ENCODE measurements at regions not wholly inside any gene's neighbourhood (a gene's known extent, or its start where the extent isn't known, plus 50 kb on each side); places are given as distances from the start of the nearest gene placed in this dataset.

- Mint-ChIP-seq H3K4me1 (no peaks in the 10 kb centered on the region), H3K4me3 (no peak overlapping the region), H3K27me3 (ENCODE audit: low read depth) (no peaks in the 10 kb centered on the region), H3K27ac (no peak overlapping the region), H3K36me3 (ENCODE audit: insufficient read depth in 1 of 3, low read depth in 3 of 3) (peaks cover 0 to 11% (median 0%) of the 10 kb centered on the region in 3 experiments; a peak in 3 of 7 replicates), H3K9me3 (peaks cover 5 to 7% of the 10 kb centered on the region in 2 experiments)
- Histone ChIP-seq H2BK20ac (ENCODE audit: low read depth, low read length, poor library complexity, severe bottlenecking) (no peak overlapping the region), H3K23me2 (ENCODE audit: insufficient read length, low read depth, low read length, poor library complexity, severe bottlenecking) (no peaks in the 10 kb centered on the region), H4K8ac (replicated peaks; ENCODE audit: insufficient read length, low read depth, low read length) (no peak overlapping the region), H2BK120ac (ENCODE audit: low read depth, low read length, poor library complexity, severe bottlenecking) (no peak overlapping the region), H3K4me1 (ENCODE audit: insufficient read depth, low read length) (no peaks in the 10 kb centered on the region), H3K79me1 (ENCODE audit: insufficient read depth, low read depth, low read length, poor library complexity, severe bottlenecking) (no peaks in the 10 kb centered on the region), H2AFZ (ENCODE audit: low read length) (no peak overlapping the region), H4K91ac (ENCODE audit: insufficient read length, low read depth, low read length) (no peak overlapping the region), H2AK5ac (ENCODE audit: insufficient read length, low read length) (no peak overlapping the region), H3K4me2 (ENCODE audit: insufficient read depth, insufficient read length, low read length) (no peak overlapping the region), H3K9ac (ENCODE audit: extremely low read depth, insufficient read length, low read length) (no peak overlapping the region), H4K5ac (ENCODE audit: insufficient read length, low read depth, low read length) (no peak overlapping the region), H3K27ac (ENCODE audit: insufficient read length, low read depth, low read length) (no peak overlapping the region), H4K20me1 (ENCODE audit: control insufficient read depth, insufficient read depth, insufficient read length) (no peaks in the 10 kb centered on the region), H2BK5ac (ENCODE audit: insufficient read length, low read length) (no peak overlapping the region), H3K18ac (ENCODE audit: insufficient read length, low read depth, low read length) (no peak overlapping the region), H2BK12ac (ENCODE audit: insufficient read length, low read depth, low read length) (no peak overlapping the region), H3K14ac (ENCODE audit: insufficient read depth, low read length) (no peak overlapping the region), H3K79me2 (ENCODE audit: insufficient read depth, low read length) (no peaks in the 10 kb centered on the region), H2BK15ac (ENCODE audit: low read depth, low read length) (no peak overlapping the region), H3K27me3 (ENCODE audit: insufficient read depth, low read length) (no peaks in the 10 kb centered on the region), H3K56ac (ENCODE audit: insufficient read length, low read depth, low read length) (no peak overlapping the region), H3T11ph (ENCODE audit: low read length) (no peak overlapping the region), H3K4ac (ENCODE audit: low read depth, low read length) (no peak overlapping the region), H3K9me3 (ENCODE audit: control insufficient read depth, low read depth, low read length) (no peaks in the 10 kb centered on the region), H3K23ac (ENCODE audit: insufficient read length, low read depth, low read length) (no peak overlapping the region)
- no peak for DNase-seq
- no peak for TF ChIP-seq CTCF (conservative IDR thresholded peaks at IDR 0.05)
These were observed 218.8 kb upstream of the ZEB2 start for GRCh38 chr2:144738749-144739148.
